KMS-11 (cell line): ENCODE measurements at regions not wholly inside any gene's neighbourhood (a gene's known extent, or its start where the extent isn't known, plus 50 kb on each side); places are given as distances from the start of the nearest gene placed in this dataset.

Source experiments
- H2AFZ ChIP-seq: fragments of 200-600 bp; sonication (generic); 2 replicates; pipeline ENCODE4 v1.6.1; 2016; ENCODE audit warnings: antibody characterized with exemption, mixed run types, low read depth
- H3K27ac ChIP-seq: fragments of 200-600 bp; sonication (generic); 2 replicates; pipeline ENCODE4 v1.6.1; 2016; ENCODE audit warnings: mild to moderate bottlenecking, mixed run types
- H3K27me3 ChIP-seq: fragments of 200-600 bp; sonication (generic); 2 replicates; pipeline ENCODE4 v1.6.1; 2017; ENCODE audit warnings: mild to moderate bottlenecking, low read depth, mixed run types, moderate library complexity; ENCODE audit not compliant: insufficient read depth
- H3K36me3 ChIP-seq: fragments of 200-600 bp; sonication (generic); 2 replicates; pipeline ENCODE4 v1.6.1; 2017; ENCODE audit warnings: mild to moderate bottlenecking, mixed run types; ENCODE audit not compliant: insufficient read depth
- H3K4me1 ChIP-seq: fragments of 200-600 bp; sonication (generic); 2 replicates; pipeline ENCODE4 v1.6.1; 2016; ENCODE audit warnings: mild to moderate bottlenecking, low read depth, mixed run types; ENCODE audit not compliant: poor library complexity, severe bottlenecking
- H3K4me2 ChIP-seq: fragments of 200-600 bp; sonication (generic); 2 replicates; pipeline ENCODE4 v1.7.0; 2016; ENCODE audit warnings: mild to moderate bottlenecking, mixed run types
- H3K4me3 ChIP-seq: fragments of 200-600 bp; sonication (generic); IDR thresholded peaks from 2 replicates; pipeline ENCODE4 v1.6.1; 2017; ENCODE audit warnings: low read depth, low read length, mixed read lengths; ENCODE audit not compliant: insufficient read depth
- H3K79me2 ChIP-seq: fragments of 200-600 bp; sonication (generic); 2 replicates; pipeline ENCODE4 v1.6.1; 2016; ENCODE audit warnings: low read depth, mixed run types; ENCODE audit not compliant: insufficient read depth
- H3K9ac ChIP-seq: fragments of 200-600 bp; sonication (generic); 2 replicates; pipeline ENCODE4 v1.6.1; 2016; ENCODE audit warnings: mild to moderate bottlenecking, mixed run types
- H4K20me1 ChIP-seq: fragments of 200-600 bp; sonication (generic); 2 replicates; pipeline ENCODE4 v1.6.1; 2016; ENCODE audit warnings: mild to moderate bottlenecking, mixed run types; ENCODE audit not compliant: insufficient read depth
- CTCF ChIP-seq: fragments of 200-600 bp; sonication (generic); conservative IDR thresholded peaks from 2 replicates; pipeline ENCODE4 v1.6.1; 2017; ENCODE audit warnings: low read depth, mild to moderate bottlenecking, antibody characterized with exemption, low read length, moderate library complexity, mixed read lengths

GRCh38 chr2:21393173-21393572, 269.4 kb downstream of the TDRD15 start:
- Histone ChIP-seq H2AFZ (no peak overlapping the region), H3K27ac (no peak overlapping the region), H3K79me2 (no peaks in the 10 kb centered on the region), H3K4me2 (no peak overlapping the region), H3K27me3 (no peaks in the 10 kb centered on the region), H3K4me3 (no peak overlapping the region), H3K36me3 (no peaks in the 10 kb centered on the region), H3K4me1 (no peaks in the 10 kb centered on the region), H4K20me1 (no peaks in the 10 kb centered on the region), H3K9ac (no peak overlapping the region)
- TF ChIP-seq CTCF: no peak

GRCh38 chr2:21395366-21395765, 271.6 kb downstream of the TDRD15 start:
- no peaks in the 10 kb centered on the region for H3K4me1 ChIP-seq
- H3K4me3 ChIP-seq: no peak overlapping the region
- H3K36me3 ChIP-seq: no peaks in the 10 kb centered on the region
- H3K27ac ChIP-seq: no peak overlapping the region
- H3K4me2 ChIP-seq: no peak overlapping the region
- H2AFZ ChIP-seq: no peak overlapping the region
- H3K27me3 ChIP-seq: no peaks in the 10 kb centered on the region
- no peaks in the 10 kb centered on the region for H3K79me2 ChIP-seq
- TF ChIP-seq CTCF: no peak
- no peaks in the 10 kb centered on the region for H4K20me1 ChIP-seq
- no peak overlapping the region for H3K9ac ChIP-seq

GRCh38 chr2:21396252-21396651, 272.5 kb downstream of the TDRD15 start:
- Histone ChIP-seq H2AFZ (no peak overlapping the region), H3K4me1 (no peaks in the 10 kb centered on the region), H3K79me2 (no peaks in the 10 kb centered on the region), H3K9ac (no peak overlapping the region), H3K4me3 (no peak overlapping the region), H4K20me1 (no peaks in the 10 kb centered on the region), H3K27me3 (no peaks in the 10 kb centered on the region), H3K4me2 (no peak overlapping the region), H3K36me3 (no peaks in the 10 kb centered on the region), H3K27ac (no peak overlapping the region)
- no peak for TF ChIP-seq CTCF

- Histone ChIP-seq H3K27ac (no peak overlapping the region), H3K4me3 (no peak overlapping the region), H4K20me1 (no peaks in the 10 kb centered on the region), H3K27me3 (no peaks in the 10 kb centered on the region), H2AFZ (no peak overlapping the region), H3K36me3 (no peaks in the 10 kb centered on the region), H3K79me2 (no peaks in the 10 kb centered on the region), H3K4me2 (no peak overlapping the region), H3K4me1 (no peaks in the 10 kb centered on the region), H3K9ac (no peak overlapping the region)
- no peak for TF ChIP-seq CTCF
Observed at GRCh38 chr2:21401022-21401698, 277.4 kb downstream of the TDRD15 start.
